Trophoblast cell (in vitro differentiated cells and primary cell): ENCODE measurements at regions not wholly inside any gene's neighbourhood (a gene's known extent, or its start where the extent isn't known, plus 50 kb on each side); places are given as distances from the start of the nearest gene placed in this dataset.

Source experiments
- DNase-seq, 2 donors: peaks; one replicate each; pipeline ENCODE4 v3.0.0-alpha.2; 2016
- H2AFZ ChIP-seq: 2 replicates; pipeline ENCODE4 v1.6.1; 2013; ENCODE audit warnings: low read length, moderate library complexity, mild to moderate bottlenecking; ENCODE audit not compliant: insufficient read depth, poor library complexity
- H2AK5ac ChIP-seq: 2 replicates; pipeline ENCODE4 v1.6.1; 2013; ENCODE audit warnings: mild to moderate bottlenecking, low read length
- H2BK120ac ChIP-seq: 2 replicates; pipeline ENCODE4 v1.6.1; 2013; ENCODE audit warnings: low read length, mild to moderate bottlenecking, moderate library complexity; ENCODE audit not compliant: insufficient read depth, poor library complexity
- H2BK12ac ChIP-seq: 2 replicates; pipeline ENCODE4 v1.6.1; 2013; ENCODE audit warnings: mild to moderate bottlenecking, low read length, moderate library complexity
- H2BK5ac ChIP-seq: 2 replicates; pipeline ENCODE4 v1.6.1; 2013; ENCODE audit warnings: low read length, low read depth, moderate library complexity, mild to moderate bottlenecking; ENCODE audit not compliant: poor library complexity
- H3K14ac ChIP-seq: 2 replicates; pipeline ENCODE4 v1.6.1; 2013; ENCODE audit warnings: mild to moderate bottlenecking, low read length
- H3K18ac ChIP-seq: 2 replicates; pipeline ENCODE4 v1.6.1; 2013; ENCODE audit warnings: mild to moderate bottlenecking, low read length
- H3K23ac ChIP-seq: 2 replicates; pipeline ENCODE4 v1.6.1; 2013; ENCODE audit warnings: low read length
- H3K27ac ChIP-seq: 2 replicates; pipeline ENCODE4 v1.5.1; 2013; ENCODE audit warnings: low read depth, mild to moderate bottlenecking, inconsistent platforms, low read length, moderate library complexity
- H3K27me3 ChIP-seq: 2 replicates; pipeline ENCODE4 v1.6.1; 2013; ENCODE audit warnings: inconsistent platforms, mild to moderate bottlenecking, low read length, moderate library complexity; ENCODE audit not compliant: insufficient read depth
- H3K36me3 ChIP-seq, 2 experiments: 1 replicate in 1 of 2; 2 replicates in 1 of 2; pipeline ENCODE4 v1.6.1; 2013; ENCODE audit warnings: low read length in 2 of 2, mild to moderate bottlenecking in 2 of 2, moderate library complexity in 1 of 2; ENCODE audit not compliant: insufficient read depth in 2 of 2, control insufficient read depth in 1 of 2
- H3K4ac ChIP-seq: 2 replicates; pipeline ENCODE4 v1.6.1; 2013; ENCODE audit warnings: low read depth, mild to moderate bottlenecking, low read length, moderate library complexity
- H3K4me1 ChIP-seq, 2 experiments: 1 replicate in 1 of 2; 2 replicates in 1 of 2; pipeline ENCODE4 v1.6.1; 2013; ENCODE audit warnings: low read length in 2 of 2, mild to moderate bottlenecking in 2 of 2, moderate library complexity in 1 of 2; ENCODE audit not compliant: insufficient read depth in 2 of 2, control insufficient read depth in 1 of 2
- H3K4me2 ChIP-seq: 2 replicates; pipeline ENCODE4 v1.6.1; 2013; ENCODE audit warnings: inconsistent platforms, mild to moderate bottlenecking, low read length, moderate library complexity
- H3K4me3 ChIP-seq: 2 replicates; pipeline ENCODE4 v1.5.1; 2013; ENCODE audit warnings: mild to moderate bottlenecking, low read depth, low read length, inconsistent platforms
- H3K79me1 ChIP-seq: one replicate; pipeline ENCODE4 v1.6.1; 2013; ENCODE audit warnings: low read length
- H3K79me2 ChIP-seq: 2 replicates; pipeline ENCODE4 v1.6.1; 2013; ENCODE audit warnings: low read length, mild to moderate bottlenecking; ENCODE audit not compliant: control insufficient read depth, insufficient read depth, poor library complexity
- H3K9ac ChIP-seq: 2 replicates; pipeline ENCODE4 v1.6.1; 2013; ENCODE audit warnings: mild to moderate bottlenecking, low read length
- H3K9me3 ChIP-seq: 2 replicates; pipeline ENCODE4 v1.6.1; 2013; ENCODE audit warnings: low read depth, mild to moderate bottlenecking, control low read depth, inconsistent platforms, low read length; ENCODE audit not compliant: insufficient read depth
- H4K12ac ChIP-seq: 2 replicates; pipeline ENCODE4 v1.6.1; 2013; ENCODE audit warnings: low read depth, mild to moderate bottlenecking, low read length, moderate library complexity
- H4K8ac ChIP-seq: 2 replicates; pipeline ENCODE4 v1.6.1; 2013; ENCODE audit warnings: low read depth, mild to moderate bottlenecking, low read length, moderate library complexity
- H4K91ac ChIP-seq: one replicate; pipeline ENCODE4 v1.6.1; 2013; ENCODE audit warnings: low read depth, mild to moderate bottlenecking, low read length, moderate library complexity
- WGBS: extraction: QIAGEN DNeasy Blood & Tissue Kit; methylation state at CpG from one replicate; pipeline ENCODE4 v1.1.7; 2013; ENCODE audit warnings: missing lambda C conversion rate; ENCODE audit not compliant: insufficient read length, insufficient coverage; ENCODE audit errors: extremely low coverage; 5-methylcytosine and 5-hydroxymethylcytosine counted together

GRCh38 chr10:78186572-78186971 is 152.9 kb downstream of the RPS24 start:
- Histone ChIP-seq H3K4me3 (no peak overlapping the region), H3K27ac (no peak overlapping the region), H3K4me2 (no peak overlapping the region), H3K9ac (no peak overlapping the region), H3K9me3 (peaks cover 2% of the 10 kb centered on the region), H2BK120ac (no peak overlapping the region), H3K36me3 (no peaks in the 10 kb centered on the region), H2AK5ac (no peak overlapping the region), H2BK12ac (no peak overlapping the region), H2BK5ac (no peak overlapping the region), H4K8ac (no peak overlapping the region), H4K91ac (no peak overlapping the region), H3K79me2 (no peaks in the 10 kb centered on the region), H3K4me1 (no peaks in the 10 kb centered on the region), H3K79me1 (no peaks in the 10 kb centered on the region), H3K18ac (no peak overlapping the region), H3K27me3 (no peaks in the 10 kb centered on the region), H4K12ac (no peak overlapping the region), H2AFZ (no peak overlapping the region), H3K14ac (no peak overlapping the region), H3K4ac (no peak overlapping the region), H3K23ac (no peak overlapping the region)
- no CpG with 5 or more reads among the region's 3 CpGs for WGBS
- no peak for DNase-seq

GRCh38 chr10:78187371-78187770 is 153.7 kb downstream of the RPS24 start:
- no peak overlapping the region for H3K9ac ChIP-seq
- H3K4ac ChIP-seq, result no peak overlapping the region
- DNase-seq, result no peak
- H2AK5ac ChIP-seq, result no peak overlapping the region
- no CpG with 5 or more reads among the region's 2 CpGs for WGBS
- no peaks in the 10 kb centered on the region for H3K36me3 ChIP-seq
- H4K91ac ChIP-seq, result no peak overlapping the region
- no peak overlapping the region for H3K4me3 ChIP-seq
- no peaks in the 10 kb centered on the region for H3K27me3 ChIP-seq
- H3K4me1 ChIP-seq, result no peaks in the 10 kb centered on the region
- no peak overlapping the region for H4K12ac ChIP-seq
- H3K18ac ChIP-seq, result no peak overlapping the region
- no peaks in the 10 kb centered on the region for H3K79me2 ChIP-seq
- no peak overlapping the region for H4K8ac ChIP-seq
- H2AFZ ChIP-seq, result no peak overlapping the region
- no peak overlapping the region for H3K23ac ChIP-seq
- H3K4me2 ChIP-seq, result no peak overlapping the region
- H3K79me1 ChIP-seq, result no peaks in the 10 kb centered on the region
- peaks cover 2% of the 10 kb centered on the region for H3K9me3 ChIP-seq
- no peak overlapping the region for H2BK12ac ChIP-seq
- no peak overlapping the region for H2BK120ac ChIP-seq
- H2BK5ac ChIP-seq, result no peak overlapping the region
- no peak overlapping the region for H3K27ac ChIP-seq
- H3K14ac ChIP-seq, result no peak overlapping the region

DNA sequence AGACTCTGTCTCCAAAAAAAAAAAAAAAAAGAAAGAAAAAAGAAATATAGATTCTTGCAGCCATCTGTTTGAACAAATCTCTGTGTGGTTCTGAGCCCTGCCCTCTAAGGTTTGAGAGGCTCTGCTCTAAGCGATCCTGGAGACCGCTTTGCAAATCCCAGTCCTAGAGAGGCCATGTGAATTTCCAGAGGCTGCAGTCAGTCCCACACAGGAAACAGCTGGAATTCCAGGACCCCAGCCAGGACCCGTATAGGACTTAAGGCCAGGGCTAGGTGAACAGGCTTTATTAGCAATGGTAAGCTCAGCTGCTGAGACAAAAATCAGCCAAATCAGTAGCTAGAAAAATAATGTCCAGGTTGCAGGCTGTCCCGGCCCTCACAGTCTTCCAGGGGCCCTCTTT is 154.8 kb downstream of the RPS24 start:
- WGBS, result no CpG with 5 or more reads among the region's 4 CpGs
- H3K27me3 ChIP-seq, result no peaks in the 10 kb centered on the region
- H3K4me2 ChIP-seq, result no peak overlapping the region
- H3K18ac ChIP-seq, result no peak overlapping the region
- no peak overlapping the region for H2BK12ac ChIP-seq
- H2BK120ac ChIP-seq, result no peak overlapping the region
- H3K4ac ChIP-seq, result no peak overlapping the region
- H3K27ac ChIP-seq, result no peak overlapping the region
- H3K23ac ChIP-seq, result no peak overlapping the region
- H2AFZ ChIP-seq, result no peak overlapping the region
- no peaks in the 10 kb centered on the region for H3K4me1 ChIP-seq
- no peak for DNase-seq
- H3K36me3 ChIP-seq, result no peaks in the 10 kb centered on the region
- H2AK5ac ChIP-seq, result no peak overlapping the region
- no peak overlapping the region for H3K14ac ChIP-seq
- no peaks in the 10 kb centered on the region for H3K79me2 ChIP-seq
- no peak overlapping the region for H4K12ac ChIP-seq
- H3K4me3 ChIP-seq, result no peak overlapping the region
- H3K9ac ChIP-seq, result no peak overlapping the region
- peaks cover 5% of the 10 kb centered on the region for H3K9me3 ChIP-seq
- H4K8ac ChIP-seq, result no peak overlapping the region
- no peak overlapping the region for H2BK5ac ChIP-seq
- H4K91ac ChIP-seq, result no peak overlapping the region
- H3K79me1 ChIP-seq, result no peaks in the 10 kb centered on the region

DNA sequence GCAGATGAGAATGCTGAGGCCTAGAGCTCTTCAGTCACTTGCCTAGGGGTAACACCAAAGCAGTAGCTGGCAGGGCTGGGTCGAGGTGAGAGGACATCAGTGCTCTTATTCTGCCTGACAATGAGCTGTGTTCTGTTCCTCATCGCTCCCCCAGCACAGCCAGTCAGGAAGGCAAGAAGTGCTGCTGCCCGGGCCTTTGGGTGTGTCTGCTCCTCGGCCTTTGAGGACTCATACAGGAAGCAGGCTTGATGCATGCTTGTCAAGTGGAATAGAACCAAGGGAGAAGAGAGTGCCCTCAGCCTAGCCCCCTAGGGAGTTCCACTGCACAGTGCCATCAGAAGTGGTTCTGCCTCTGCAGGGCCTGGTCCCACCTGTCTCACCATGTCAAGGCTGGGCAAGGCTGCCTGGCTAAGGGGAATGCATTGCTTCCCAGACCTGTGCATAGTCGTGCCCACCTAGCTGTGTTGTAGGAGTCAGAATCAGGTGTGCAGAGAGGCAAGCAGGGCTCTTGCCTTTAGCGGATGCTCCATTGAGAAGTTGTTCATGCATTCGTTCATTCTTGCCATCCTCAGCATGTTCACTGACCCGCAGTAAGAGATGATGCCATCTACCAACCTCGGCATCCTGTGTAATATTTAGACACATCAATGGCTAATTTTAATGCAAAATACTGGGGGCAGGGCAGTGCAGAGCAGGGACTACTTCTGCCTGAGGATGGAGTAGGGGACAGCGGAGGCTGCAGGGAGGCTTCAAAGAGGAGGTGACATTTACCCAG is 156.6 kb downstream of the RPS24 start:
- Histone ChIP-seq H2AK5ac (no peak overlapping the region), H3K4me3 (peak overlapping the region; percentile 23), H3K27ac (no peak overlapping the region), H3K79me1 (no peaks in the 10 kb centered on the region), H3K27me3 (no peaks in the 10 kb centered on the region), H3K23ac (no peak overlapping the region), H3K36me3 (no peaks in the 10 kb centered on the region), H4K8ac (no peak overlapping the region), H2AFZ (no peak overlapping the region), H3K14ac (no peak overlapping the region), H4K91ac (no peak overlapping the region), H3K18ac (no peak overlapping the region), H3K4me1 (no peaks in the 10 kb centered on the region), H3K4ac (no peak overlapping the region), H2BK120ac (no peak overlapping the region), H2BK12ac (no peak overlapping the region), H3K4me2 (no peak overlapping the region), H3K9me3 (peaks cover 5% of the 10 kb centered on the region), H4K12ac (no peak overlapping the region), H3K79me2 (no peaks in the 10 kb centered on the region), H3K9ac (no peak overlapping the region), H2BK5ac (no peak overlapping the region)
- no peak for DNase-seq
- WGBS, result no CpG with 5 or more reads among the region's 10 CpGs
